Inferior parietal cortex (tissue), 1 donor: ENCODE measurements at regions not wholly inside any gene's neighbourhood (a gene's known extent, or its start where the extent isn't known, plus 50 kb on each side); places are given as distances from the start of the nearest gene placed in this dataset.
A peak's percentile ranks its signal among the peaks of the same experiment; 100 is the strongest.

ENCODE experiments used
- DNase-seq: peaks from one replicate; pipeline ENCODE4 v3.0.0-alpha.2; 2016; ENCODE audit errors: extremely low spot score

GRCh38 chr9:88077071-88077617 lies 61.1 kb downstream of the SPATA31C2 start:
- DNase-seq, result no peak

GRCh38 chr9:88076286-88077070 lies 61.8 kb downstream of the SPATA31C2 start:
- peak; percentile 53 for DNase-seq

- DNase-seq, result peak; percentile 11
Measured at GRCh38 chr9:88075966-88076285, 62.3 kb downstream of the SPATA31C2 start.

GRCh38 chr9:88075506-88075905 lies 62.8 kb downstream of the SPATA31C2 start:
- no peak for DNase-seq

GRCh38 chr9:88074931-88075330 lies 63.3 kb downstream of the SPATA31C2 start:
- DNase-seq, result no peak

- DNase-seq, result no peak
Measured at GRCh38 chr9:88072831-88073375, 65.4 kb downstream of the SPATA31C2 start.

- DNase-seq, result no peak
Measured at GRCh38 chr9:88071331-88071730, 66.9 kb downstream of the SPATA31C2 start.

- no peak for DNase-seq
Measured at GRCh38 chr9:88065619-88066018, 72.7 kb downstream of the SPATA31C2 start.

- no peak for DNase-seq
Measured at GRCh38 chr9:88064554-88064953, 73.7 kb downstream of the SPATA31C2 start.

GRCh38 chr9:88060746-88061145 lies 77.5 kb downstream of the SPATA31C2 start:
- no peak for DNase-seq

- DNase-seq, result no peak
Measured at GRCh38 chr9:88059469-88059868, 78.8 kb downstream of the SPATA31C2 start.

- DNase-seq, result no peak
Measured at GRCh38 chr9:88056876-88057275, 81.4 kb downstream of the SPATA31C2 start.

- DNase-seq, result no peak
Measured at GRCh38 chr9:88053856-88054501, 79.6 kb upstream of the CDK20 start.

- DNase-seq, result no peak
Measured at GRCh38 chr9:88052321-88052965, 78.1 kb upstream of the CDK20 start.

- DNase-seq, result no peak
Measured at GRCh38 chr9:88051138-88051537, 76.8 kb upstream of the CDK20 start.

GRCh38 chr9:88049677-88050307 lies 75.5 kb upstream of the CDK20 start:
- DNase-seq, result no peak

- no peak for DNase-seq
Measured at GRCh38 chr9:88046542-88046941, 72.2 kb upstream of the CDK20 start.

GRCh38 chr9:88045686-88046085 lies 71.4 kb upstream of the CDK20 start:
- no peak for DNase-seq

GRCh38 chr9:88044200-88044599 lies 69.9 kb upstream of the CDK20 start:
- no peak for DNase-seq

- no peak for DNase-seq
Measured at GRCh38 chr9:88043647-88044046, 69.3 kb upstream of the CDK20 start.

GRCh38 chr9:88041447-88041846 lies 67.1 kb upstream of the CDK20 start:
- peak; percentile 39 for DNase-seq

GRCh38 chr9:88037285-88037845 lies 63.0 kb upstream of the CDK20 start:
- DNase-seq, result no peak
